HepG2 (cell line): ENCODE measurements at regions not wholly inside any gene's neighbourhood (a gene's known extent, or its start where the extent isn't known, plus 50 kb on each side); places are given as distances from the start of the nearest gene placed in this dataset.

Experiments
- CEBPB ChIP-seq: IDR thresholded peaks from 2 replicates; pipeline ENCODE4 v1.6.1; 2011; ENCODE audit warnings: low read depth, low read length, improper control_type of control experiment, borderline replicate concordance
- EZH2 ChIP-seq: conservative IDR thresholded peaks from 2 replicates; pipeline ENCODE4 v1.6.1; 2012; ENCODE audit warnings: mild to moderate bottlenecking, low read depth, low read length, moderate library complexity
- FIP1L1 ChIP-seq: fragments of 200-400 bp; formaldehyde crosslinking; IDR thresholded peaks from 2 replicates; pipeline ENCODE4 v1.6.1; 2018; ENCODE audit warnings: low read depth, mild to moderate bottlenecking, low read length, moderate library complexity, borderline replicate concordance; ENCODE audit not compliant: insufficient read depth
- JUND ChIP-seq: sonication (generic); formaldehyde crosslinking; IDR thresholded peaks from 2 replicates; pipeline ENCODE4 v1.8.0; 2022; ENCODE audit warnings: mild to moderate bottlenecking, missing genetic modification reagents
- RXRB ChIP-seq: IDR thresholded peaks from 2 replicates; pipeline ENCODE4 v1.6.1; 2016; ENCODE audit warnings: borderline replicate concordance, missing genetic modification reagents, missing compliant biosample characterization
- TCF7L2 ChIP-seq: IDR thresholded peaks from 2 replicates; pipeline ENCODE4 v1.6.1; 2011; ENCODE audit warnings: mild to moderate bottlenecking, low read depth, low read length, moderate library complexity
- ZBTB42 ChIP-seq: sonication (generic); formaldehyde crosslinking; IDR thresholded peaks from 2 replicates; pipeline ENCODE4 v1.5.0; 2020; ENCODE audit warnings: mild to moderate bottlenecking, missing genetic modification reagents
- TF ChIP-seq, protein P1 (sequence below): sonication (generic); formaldehyde crosslinking; IDR thresholded peaks from 2 replicates; pipeline ENCODE4 v1.4.0; 2020; ENCODE audit warnings: low read depth, mild to moderate bottlenecking, missing genetic modification reagents

DNA sequence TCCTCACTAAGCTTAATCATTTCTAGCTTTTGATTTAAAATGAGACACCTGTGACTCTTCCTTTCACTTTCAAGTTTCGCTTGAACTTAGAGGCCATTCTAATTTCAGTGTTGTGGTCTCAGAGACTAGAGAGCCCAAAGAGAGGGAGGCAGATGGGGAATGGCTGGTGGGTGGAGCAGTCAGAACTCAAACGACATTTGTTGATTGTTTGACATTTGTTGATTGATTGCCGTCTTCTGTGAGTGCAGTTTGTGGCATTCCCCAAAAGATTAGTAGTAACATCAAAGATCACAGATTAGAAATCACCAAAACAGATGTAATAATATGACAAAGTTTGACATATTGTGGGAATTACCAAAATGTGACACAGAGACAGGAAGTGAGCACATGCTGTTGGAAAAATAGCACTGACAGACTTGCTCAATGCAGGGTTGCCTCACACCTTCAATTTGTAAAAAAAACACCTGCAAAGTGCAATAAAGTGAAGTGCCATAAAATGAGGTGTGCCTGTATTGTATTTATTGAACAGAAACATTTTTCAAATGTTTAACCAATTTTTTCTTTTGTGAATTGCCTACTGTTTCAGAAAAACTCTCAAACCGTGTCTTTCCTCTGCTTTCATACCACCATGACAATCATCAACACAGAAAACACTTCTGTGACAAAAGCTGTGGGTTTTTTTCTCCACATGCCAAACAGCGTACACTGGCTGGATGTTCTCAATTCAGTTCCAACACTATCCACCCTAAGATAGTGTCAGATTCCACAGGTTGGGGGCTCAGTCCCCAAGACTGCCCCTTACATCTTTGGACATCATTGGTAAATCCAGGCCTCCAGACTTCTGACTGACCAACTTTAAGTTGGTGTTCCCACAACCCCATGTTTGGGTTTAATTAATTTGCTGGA lies 376.3 kb upstream of the RGS6 start:
- TF ChIP-seq RXRB (no peak), FIP1L1 (no peak), ZBTB42 (no peak), EZH2 (no peak), JUND (no peak), TCF7L2 (no peak), CEBPB (0 out of 2 replicates have a peak, but pooled peaks have one; percentile 30)
- TF ChIP-seq, protein P1, sequence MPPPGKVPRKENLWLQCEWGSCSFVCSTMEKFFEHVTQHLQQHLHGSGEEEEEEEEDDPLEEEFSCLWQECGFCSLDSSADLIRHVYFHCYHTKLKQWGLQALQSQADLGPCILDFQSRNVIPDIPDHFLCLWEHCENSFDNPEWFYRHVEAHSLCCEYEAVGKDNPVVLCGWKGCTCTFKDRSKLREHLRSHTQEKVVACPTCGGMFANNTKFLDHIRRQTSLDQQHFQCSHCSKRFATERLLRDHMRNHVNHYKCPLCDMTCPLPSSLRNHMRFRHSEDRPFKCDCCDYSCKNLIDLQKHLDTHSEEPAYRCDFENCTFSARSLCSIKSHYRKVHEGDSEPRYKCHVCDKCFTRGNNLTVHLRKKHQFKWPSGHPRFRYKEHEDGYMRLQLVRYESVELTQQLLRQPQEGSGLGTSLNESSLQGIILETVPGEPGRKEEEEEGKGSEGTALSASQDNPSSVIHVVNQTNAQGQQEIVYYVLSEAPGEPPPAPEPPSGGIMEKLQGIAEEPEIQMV (CRISPR knock-in tag), result no peak
